WTC11 (cell line): ENCODE measurements at regions not wholly inside any gene's neighbourhood (a gene's known extent, or its start where the extent isn't known, plus 50 kb on each side); places are given as distances from the start of the nearest gene placed in this dataset.

Experiments used
- ATAC-seq: fragments of 200-7000 bp; cut with Tn5 transposase; 2 replicates; pipeline ENCODE4 v1.10.0; 2021; ENCODE audit warnings: mild to moderate bottlenecking, moderate library complexity
- CTCF ChIA-PET: fragments of 300-600 bp; sonication (Branson Sonifier 250); formaldehyde crosslinking; loops from one replicate; lab custom pipeline; 2021; ENCODE audit warnings: antibody characterized with exemption; lab: Charles Lee
- POLR2A ChIA-PET: fragments of 350-600 bp; sonication (Branson Sonifier 250); formaldehyde crosslinking; loops from one replicate; lab custom pipeline; 2021; ENCODE audit warnings: antibody characterized with exemption; lab: Charles Lee
- DNase-seq: peaks from one replicate; pipeline ENCODE4 v3.0.0; 2021; ENCODE audit warnings: low spot score
- H3K27ac Mint-ChIP-seq: 2 replicates; pipeline ENCODE4 v1.8.0; 2021; ENCODE audit warnings: mixed read lengths
- H3K27me3 Mint-ChIP-seq: 2 replicates; pipeline ENCODE4 v1.8.0; 2021; ENCODE audit warnings: low read depth, mild to moderate bottlenecking, moderate library complexity, mixed read lengths
- H3K36me3 Mint-ChIP-seq: 2 replicates; pipeline ENCODE4 v1.8.0; 2021; ENCODE audit warnings: mixed read lengths
- H3K4me1 Mint-ChIP-seq: 2 replicates; pipeline ENCODE4 v1.8.0; 2022; ENCODE audit warnings: mixed read lengths
- H3K4me3 Mint-ChIP-seq: 2 replicates; pipeline ENCODE4 v1.8.0; 2021; ENCODE audit warnings: mild to moderate bottlenecking, moderate library complexity, mixed read lengths
- H3K9me3 Mint-ChIP-seq: 2 replicates; pipeline ENCODE4 v1.8.0; 2021; ENCODE audit warnings: mixed read lengths
- AFF4 ChIP-seq: sonication (generic); formaldehyde crosslinking; IDR thresholded peaks from 2 replicates; pipeline ENCODE4 v1.8.1; 2023; ENCODE audit warnings: mild to moderate bottlenecking, missing genetic modification reagents, borderline replicate concordance
- ARID4B ChIP-seq: sonication (generic); formaldehyde crosslinking; IDR thresholded peaks from 2 replicates; pipeline ENCODE4 v1.8.0; 2023; ENCODE audit warnings: missing genetic modification reagents, mild to moderate bottlenecking, borderline replicate concordance
- ATF3 ChIP-seq: sonication (generic); formaldehyde crosslinking; conservative IDR thresholded peaks from 2 replicates; pipeline ENCODE4 v1.8.1; 2022; ENCODE audit warnings: mild to moderate bottlenecking, missing genetic modification reagents
- E2F4 ChIP-seq: sonication (generic); formaldehyde crosslinking; IDR thresholded peaks from 2 replicates; pipeline ENCODE4 v1.8.1; 2022; ENCODE audit warnings: low read depth, mild to moderate bottlenecking, moderate library complexity, missing genetic modification reagents, borderline replicate concordance
- FOXP1 ChIP-seq: sonication (generic); formaldehyde crosslinking; IDR thresholded peaks from 2 replicates; pipeline ENCODE4 v1.8.0; 2022; ENCODE audit warnings: missing genetic modification reagents, mild to moderate bottlenecking, moderate library complexity, borderline replicate concordance
- IRF1 ChIP-seq: sonication (generic); formaldehyde crosslinking; IDR thresholded peaks from 2 replicates; pipeline ENCODE4 v1.8.0; 2023; ENCODE audit warnings: missing genetic modification reagents
- JAZF1 ChIP-seq: fragments of 250-450 bp; sonication (Bioruptor Pico); IDR thresholded peaks from 2 replicates; pipeline ENCODE4 v1.9.0; 2021; ENCODE audit warnings: moderate library complexity, mild to moderate bottlenecking, inconsistent platforms
- KAT7 ChIP-seq: sonication (generic); formaldehyde crosslinking; IDR thresholded peaks from 2 replicates; pipeline ENCODE4 v1.8.1; 2023; ENCODE audit warnings: missing genetic modification reagents, mild to moderate bottlenecking, borderline replicate concordance
- NR3C1 ChIP-seq: sonication (generic); formaldehyde crosslinking; conservative IDR thresholded peaks from 2 replicates; pipeline ENCODE4 v1.8.1; 2023; ENCODE audit warnings: low read depth, mild to moderate bottlenecking, missing genetic modification reagents
- SP1 ChIP-seq: sonication (generic); formaldehyde crosslinking; conservative IDR thresholded peaks from 2 replicates; pipeline ENCODE4 v1.8.1; 2022; ENCODE audit warnings: missing genetic modification reagents
- TEAD1 ChIP-seq: sonication (generic); formaldehyde crosslinking; IDR thresholded peaks from 2 replicates; pipeline ENCODE4 v1.8.0; 2022; ENCODE audit warnings: mild to moderate bottlenecking, missing genetic modification reagents
- ZNF281 ChIP-seq: sonication (generic); formaldehyde crosslinking; IDR thresholded peaks from 2 replicates; pipeline ENCODE4 v1.8.0; 2023; ENCODE audit warnings: mild to moderate bottlenecking, missing genetic modification reagents
- ZNF317 ChIP-seq: sonication (generic); formaldehyde crosslinking; IDR thresholded peaks from 2 replicates; pipeline ENCODE4 v1.8.1; 2023; ENCODE audit warnings: low read depth, mild to moderate bottlenecking, moderate library complexity, missing genetic modification reagents, borderline replicate concordance
- ZNF512 ChIP-seq: sonication (generic); formaldehyde crosslinking; IDR thresholded peaks from 2 replicates; pipeline ENCODE4 v1.8.1; 2022; ENCODE audit warnings: missing genetic modification reagents, borderline replicate concordance
- ZNF671 ChIP-seq: fragments of 250-450 bp; sonication (Bioruptor Pico); IDR thresholded peaks from 2 replicates; pipeline ENCODE4 v1.8.0; 2021; ENCODE audit warnings: mild to moderate bottlenecking
- ZSCAN18 ChIP-seq: fragments of 250-450 bp; sonication (Bioruptor Pico); IDR thresholded peaks from 2 replicates; pipeline ENCODE4 v2.1.2; 2022; ENCODE audit warnings: mild to moderate bottlenecking, moderate library complexity

- no peak for TF ChIP-seq AFF4
Observed at GRCh38 chr2:226217191-226217590, 582.4 kb downstream of the IRS1 start (continued).

- Mint-ChIP-seq H3K4me3 (no peak overlapping the region), H3K27ac (no peak overlapping the region), H3K36me3 (no peaks in the 10 kb centered on the region), H3K27me3 (no peaks in the 10 kb centered on the region), H3K4me1 (peaks cover 9% of the 10 kb centered on the region), H3K9me3 (no peaks in the 10 kb centered on the region)
- ATAC-seq (no peak), DNase-seq (no peak)
- ChIA-PET CTCF (interaction anchor here (0.8 to 1.4 kb wide), 7 partner anchors 9 to 406 kb away, joined by 3 to 5 read pairs (median 4); no protein-coding TSS in a partner anchor), POLR2A (no interaction called here)
- no peak for TF ChIP-seq ZNF281
- TF ChIP-seq FOXP1 (CRISPR knock-in tag), result no peak
- TF ChIP-seq ZSCAN18 (CRISPR knock-in tag), result no peak
- TF ChIP-seq E2F4 (CRISPR knock-in tag), result no peak
- TF ChIP-seq ZNF671 (CRISPR knock-in tag), result no peak
- TF ChIP-seq SP1 (CRISPR knock-in tag), result no peak
- no peak for TF ChIP-seq ATF3
- TF ChIP-seq NR3C1 (CRISPR knock-in tag), result no peak
- no peak for TF ChIP-seq TEAD1 (CRISPR knock-in tag)
- no peak for TF ChIP-seq JAZF1 (CRISPR knock-in tag)
- no peak for TF ChIP-seq ZNF512 (CRISPR knock-in tag)
- no peak for TF ChIP-seq IRF1 (CRISPR knock-in tag)
- TF ChIP-seq KAT7 (CRISPR knock-in tag), result no peak
- no peak for TF ChIP-seq ARID4B (CRISPR knock-in tag)
- no peak for TF ChIP-seq ZNF317 (CRISPR knock-in tag)
Observed at GRCh38 chr2:226216575-226216974, 583.0 kb downstream of the IRS1 start.
